NB4 (cell line): ENCODE measurements at regions not wholly inside any gene's neighbourhood (a gene's known extent, or its start where the extent isn't known, plus 50 kb on each side); places are given as distances from the start of the nearest gene placed in this dataset.
A peak's percentile ranks its signal among the peaks of the same experiment; 100 is the strongest.

ENCODE experiments used
- MAX ChIP-seq: IDR thresholded peaks from 2 replicates; pipeline ENCODE4 v1.6.1; 2011; ENCODE audit warnings: low read depth, low read length
- MYC ChIP-seq: IDR thresholded peaks from 2 replicates; pipeline ENCODE4 v1.6.1; 2011; ENCODE audit warnings: low read depth, low read length
- POLR2A ChIP-seq: IDR thresholded peaks from 2 replicates; pipeline ENCODE4 v1.6.1; 2011; ENCODE audit warnings: mild to moderate bottlenecking; ENCODE audit not compliant: insufficient read length; ENCODE audit errors: extremely low read depth
- TF ChIP-seq, protein P1 (sequence below): IDR thresholded peaks from one replicate; pipeline ENCODE4 v1.5.1; 2012; ENCODE audit warnings: low read depth, low read length

- TF ChIP-seq, protein P1, sequence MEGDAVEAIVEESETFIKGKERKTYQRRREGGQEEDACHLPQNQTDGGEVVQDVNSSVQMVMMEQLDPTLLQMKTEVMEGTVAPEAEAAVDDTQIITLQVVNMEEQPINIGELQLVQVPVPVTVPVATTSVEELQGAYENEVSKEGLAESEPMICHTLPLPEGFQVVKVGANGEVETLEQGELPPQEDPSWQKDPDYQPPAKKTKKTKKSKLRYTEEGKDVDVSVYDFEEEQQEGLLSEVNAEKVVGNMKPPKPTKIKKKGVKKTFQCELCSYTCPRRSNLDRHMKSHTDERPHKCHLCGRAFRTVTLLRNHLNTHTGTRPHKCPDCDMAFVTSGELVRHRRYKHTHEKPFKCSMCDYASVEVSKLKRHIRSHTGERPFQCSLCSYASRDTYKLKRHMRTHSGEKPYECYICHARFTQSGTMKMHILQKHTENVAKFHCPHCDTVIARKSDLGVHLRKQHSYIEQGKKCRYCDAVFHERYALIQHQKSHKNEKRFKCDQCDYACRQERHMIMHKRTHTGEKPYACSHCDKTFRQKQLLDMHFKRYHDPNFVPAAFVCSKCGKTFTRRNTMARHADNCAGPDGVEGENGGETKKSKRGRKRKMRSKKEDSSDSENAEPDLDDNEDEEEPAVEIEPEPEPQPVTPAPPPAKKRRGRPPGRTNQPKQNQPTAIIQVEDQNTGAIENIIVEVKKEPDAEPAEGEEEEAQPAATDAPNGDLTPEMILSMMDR = peak; percentile 76
- TF ChIP-seq POLR2A (no peak), MYC (no peak; the same call in 1 of the 2 replicates), MAX (no peak)
Observed at GRCh38 chr15:96893159-96893906, 562.8 kb downstream of the NR2F2 start.
